Effector memory CD8-positive, alpha-beta T cell (primary cell): ENCODE measurements at regions not wholly inside any gene's neighbourhood (a gene's known extent, or its start where the extent isn't known, plus 50 kb on each side); places are given as distances from the start of the nearest gene placed in this dataset.

Source experiments
- ATAC-seq: fragments of 150-1000 bp; cut with Tn5 transposase; replicated peaks from 2 replicates; pipeline ENCODE4 v1.10.0; 2021; ENCODE audit warnings: mild to moderate bottlenecking, moderate library complexity
- DNase-seq, 3 experiments: peaks; one replicate each; pipeline ENCODE4 v3.0.0; 2021
- H3K27ac Mint-ChIP-seq, 2 donors: one replicate each; pipeline ENCODE4 v1.8.0; 2022; ENCODE audit warnings: mild to moderate bottlenecking in 2 of 2, mixed read lengths in 2 of 2, moderate library complexity in 2 of 2
- H3K27me3 Mint-ChIP-seq, 2 donors: one replicate each; pipeline ENCODE4 v1.8.0; 2022; ENCODE audit warnings: mixed read lengths in 2 of 2
- H3K36me3 Mint-ChIP-seq: one replicate; pipeline ENCODE4 v1.8.0; 2022; ENCODE audit warnings: mild to moderate bottlenecking, moderate library complexity, mixed read lengths; ENCODE audit not compliant: insufficient read depth
- H3K4me1 Mint-ChIP-seq, 2 donors: one replicate each; pipeline ENCODE4 v1.8.0; 2022; ENCODE audit warnings: low read depth in 2 of 2, mixed read lengths in 2 of 2
- H3K4me3 Mint-ChIP-seq, 2 donors: one replicate each; pipeline ENCODE4 v1.8.0; 2022; ENCODE audit warnings: mild to moderate bottlenecking in 2 of 2, mixed read lengths in 2 of 2, moderate library complexity in 2 of 2
- H3K9me3 Mint-ChIP-seq, 2 donors: one replicate each; pipeline ENCODE4 v1.8.0; 2022; ENCODE audit warnings: mixed read lengths in 2 of 2

- Mint-ChIP-seq H3K9me3 (no peaks in the 10 kb centered on the region), H3K4me3 (no peak overlapping the region), H3K4me1 (no peaks in the 10 kb centered on the region), H3K27me3 (no peaks in the 10 kb centered on the region), H3K27ac (no peak overlapping the region), H3K36me3 (no peaks in the 10 kb centered on the region)
- DNase-seq (no peak), ATAC-seq (no peak)
Measured at GRCh38 chr4:15294832-15295231, 133.0 kb upstream of the C1QTNF7 start.

- ATAC-seq (no peak), DNase-seq (no peak)
- Mint-ChIP-seq H3K27me3 (no peaks in the 10 kb centered on the region), H3K9me3 (no peaks in the 10 kb centered on the region), H3K36me3 (no peaks in the 10 kb centered on the region), H3K27ac (no peak overlapping the region), H3K4me3 (no peak overlapping the region), H3K4me1 (no peaks in the 10 kb centered on the region)
Measured at GRCh38 chr4:15295421-15296162, 132.2 kb upstream of the C1QTNF7 start.

- H3K4me1 Mint-ChIP-seq = no peaks in the 10 kb centered on the region
- DNase-seq (no peak), ATAC-seq (no peak)
- no peak overlapping the region for H3K27ac Mint-ChIP-seq
- no peak overlapping the region for H3K4me3 Mint-ChIP-seq
- no peaks in the 10 kb centered on the region for H3K9me3 Mint-ChIP-seq
- H3K27me3 Mint-ChIP-seq = peaks cover 0 to 8% of the 10 kb centered on the region in 2 donors
- no peaks in the 10 kb centered on the region for H3K36me3 Mint-ChIP-seq
Measured at GRCh38 chr4:15297344-15297743, 130.5 kb upstream of the C1QTNF7 start.

- Mint-ChIP-seq H3K9me3 (no peaks in the 10 kb centered on the region), H3K4me1 (no peaks in the 10 kb centered on the region), H3K36me3 (no peaks in the 10 kb centered on the region)
Measured at GRCh38 chr4:15299627-15300026, 128.2 kb upstream of the C1QTNF7 start.

GRCh38 chr4:15303052-15303641, 124.7 kb upstream of the C1QTNF7 start:
- DNase-seq = no peak
- Mint-ChIP-seq H3K36me3 (no peaks in the 10 kb centered on the region), H3K4me3 (no peak overlapping the region), H3K4me1 (no peaks in the 10 kb centered on the region), H3K9me3 (no peaks in the 10 kb centered on the region), H3K27ac (no peak overlapping the region), H3K27me3 (peaks cover 21 to 29% of the 10 kb centered on the region in 2 donors)
- no peak for ATAC-seq

More at GRCh38 chr4:15299627-15300026, 128.2 kb upstream of the C1QTNF7 start:
- no peak for DNase-seq
- no peak for ATAC-seq
- Mint-ChIP-seq H3K4me3 (no peak overlapping the region), H3K27me3 (peaks cover 14 to 16% of the 10 kb centered on the region in 2 donors), H3K27ac (no peak overlapping the region)

GRCh38 chr4:15314974-15315373, 112.9 kb upstream of the C1QTNF7 start:
- H3K27me3 Mint-ChIP-seq = peaks cover 1 to 20% of the 10 kb centered on the region in 2 donors
- H3K27ac Mint-ChIP-seq = no peak overlapping the region
- peaks cover 2% of the 10 kb centered on the region for H3K36me3 Mint-ChIP-seq

GRCh38 chr4:15317246-15317645, 110.6 kb upstream of the C1QTNF7 start:
- H3K27me3 Mint-ChIP-seq = peaks cover 24 to 33% of the 10 kb centered on the region in 2 donors
- H3K27ac Mint-ChIP-seq = no peak overlapping the region
- H3K36me3 Mint-ChIP-seq = no peaks in the 10 kb centered on the region
- no peaks in the 10 kb centered on the region for H3K9me3 Mint-ChIP-seq
- no peaks in the 10 kb centered on the region for H3K4me1 Mint-ChIP-seq
- DNase-seq (no peak), ATAC-seq (no peak)
- no peak overlapping the region for H3K4me3 Mint-ChIP-seq

More at GRCh38 chr4:15314974-15315373, 112.9 kb upstream of the C1QTNF7 start:
- DNase-seq (no peak), ATAC-seq (no peak)
- H3K4me3 Mint-ChIP-seq = no peak overlapping the region
- no peaks in the 10 kb centered on the region for H3K9me3 Mint-ChIP-seq
- H3K4me1 Mint-ChIP-seq = no peaks in the 10 kb centered on the region

GRCh38 chr4:15318621-15319348, 109.0 kb upstream of the C1QTNF7 start:
- DNase-seq (no peak), ATAC-seq (no peak)
- no peak overlapping the region for H3K4me3 Mint-ChIP-seq
- no peak overlapping the region for H3K27ac Mint-ChIP-seq
- no peaks in the 10 kb centered on the region for H3K36me3 Mint-ChIP-seq
- no peaks in the 10 kb centered on the region for H3K9me3 Mint-ChIP-seq
- no peaks in the 10 kb centered on the region for H3K4me1 Mint-ChIP-seq
- peaks cover 29 to 40% of the 10 kb centered on the region in 2 donors for H3K27me3 Mint-ChIP-seq

GRCh38 chr4:15320121-15320678, 107.6 kb upstream of the C1QTNF7 start:
- DNase-seq = no peak
- Mint-ChIP-seq H3K9me3 (no peaks in the 10 kb centered on the region), H3K27me3 (peaks cover 29 to 40% of the 10 kb centered on the region in 2 donors), H3K36me3 (no peaks in the 10 kb centered on the region), H3K4me3 (no peak overlapping the region), H3K27ac (no peak overlapping the region), H3K4me1 (peaks cover 0 to 5% of the 10 kb centered on the region in 2 donors)
- no peak for ATAC-seq

- no peak for DNase-seq
- Mint-ChIP-seq H3K4me1 (peaks cover 0 to 5% of the 10 kb centered on the region in 2 donors), H3K36me3 (no peaks in the 10 kb centered on the region), H3K27me3 (peaks cover 29 to 40% of the 10 kb centered on the region in 2 donors), H3K4me3 (no peak overlapping the region), H3K27ac (no peak overlapping the region), H3K9me3 (no peaks in the 10 kb centered on the region)
- no peak for ATAC-seq
Measured at GRCh38 chr4:15322006-15322405, 105.8 kb upstream of the C1QTNF7 start.

GRCh38 chr4:15325987-15326386, 101.8 kb upstream of the C1QTNF7 start:
- ATAC-seq = no peak
- H3K4me3 Mint-ChIP-seq = no peak overlapping the region
- peaks cover 0 to 5% of the 10 kb centered on the region in 2 donors for H3K4me1 Mint-ChIP-seq
- DNase-seq = no peak
- no peak overlapping the region for H3K27ac Mint-ChIP-seq
- H3K27me3 Mint-ChIP-seq = peaks cover 20 to 23% of the 10 kb centered on the region in 2 donors
- H3K9me3 Mint-ChIP-seq = no peaks in the 10 kb centered on the region
- H3K36me3 Mint-ChIP-seq = no peaks in the 10 kb centered on the region

- Mint-ChIP-seq H3K27me3 (peaks cover 11 to 13% of the 10 kb centered on the region in 2 donors), H3K4me1 (peaks cover 0 to 5% of the 10 kb centered on the region in 2 donors), H3K9me3 (no peaks in the 10 kb centered on the region), H3K4me3 (no peak overlapping the region), H3K27ac (no peak overlapping the region), H3K36me3 (no peaks in the 10 kb centered on the region)
- ATAC-seq (no peak), DNase-seq (no peak)
Measured at GRCh38 chr4:15327311-15328298, 100.2 kb upstream of the C1QTNF7 start.
